ENCODE measurements at regions not wholly inside any gene's neighbourhood (a gene's known extent, or its start where the extent isn't known, plus 50 kb on each side); places are given as distances from the start of the nearest gene placed in this dataset.

GRCh38 chr6:114514170-114514569 lies 171.3 kb upstream of the HS3ST5 start:
- DNase-seq, result no peak

GRCh38 chr6:114471450-114471849 lies 128.6 kb upstream of the HS3ST5 start:
- no peak for DNase-seq

DNA sequence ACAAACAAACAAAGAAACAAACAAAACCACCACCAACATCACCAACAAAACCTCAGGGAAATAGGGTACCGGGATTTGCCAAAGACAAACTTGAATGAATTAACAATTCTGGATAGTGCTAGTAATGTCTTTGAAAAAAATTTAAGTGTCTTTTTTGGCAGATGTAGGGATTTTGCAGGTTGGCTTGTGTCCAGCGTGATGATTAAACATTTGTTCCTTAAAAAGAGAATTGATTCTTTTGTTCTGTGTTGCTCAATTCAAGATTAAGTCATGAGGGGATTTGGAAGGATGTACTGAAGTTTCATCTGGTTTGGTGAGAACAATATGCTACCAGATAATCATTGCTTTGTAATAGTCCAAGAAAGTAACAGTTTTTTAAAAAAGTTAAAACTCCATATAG lies 125.1 kb upstream of the HS3ST5 start:
- DNase-seq, result no peak

DNA sequence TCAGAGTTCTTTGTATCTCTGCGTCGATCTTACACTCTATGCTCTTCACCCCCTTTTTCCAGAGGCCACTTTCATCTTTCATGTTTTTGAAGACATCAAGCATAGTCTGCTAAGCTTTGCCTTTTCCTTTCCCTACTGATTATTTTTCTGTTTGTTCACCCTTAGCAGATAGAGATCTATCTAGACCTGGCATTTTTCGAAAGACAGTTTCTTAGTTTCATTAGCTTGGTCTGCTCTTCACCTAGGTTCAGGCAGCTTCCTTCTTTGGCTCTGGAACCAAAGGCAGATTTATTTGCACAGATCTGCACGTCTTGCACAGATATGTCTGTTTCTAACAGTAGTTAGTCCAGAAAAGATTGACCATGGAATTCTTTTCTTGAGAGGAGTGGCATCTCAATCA lies 122.7 kb upstream of the HS3ST5 start:
- DNase-seq, result no peak

- DNase-seq, result no peak
These were observed 111.0 kb upstream of the HS3ST5 start for GRCh38 chr6:114453737-114454276.

DNA sequence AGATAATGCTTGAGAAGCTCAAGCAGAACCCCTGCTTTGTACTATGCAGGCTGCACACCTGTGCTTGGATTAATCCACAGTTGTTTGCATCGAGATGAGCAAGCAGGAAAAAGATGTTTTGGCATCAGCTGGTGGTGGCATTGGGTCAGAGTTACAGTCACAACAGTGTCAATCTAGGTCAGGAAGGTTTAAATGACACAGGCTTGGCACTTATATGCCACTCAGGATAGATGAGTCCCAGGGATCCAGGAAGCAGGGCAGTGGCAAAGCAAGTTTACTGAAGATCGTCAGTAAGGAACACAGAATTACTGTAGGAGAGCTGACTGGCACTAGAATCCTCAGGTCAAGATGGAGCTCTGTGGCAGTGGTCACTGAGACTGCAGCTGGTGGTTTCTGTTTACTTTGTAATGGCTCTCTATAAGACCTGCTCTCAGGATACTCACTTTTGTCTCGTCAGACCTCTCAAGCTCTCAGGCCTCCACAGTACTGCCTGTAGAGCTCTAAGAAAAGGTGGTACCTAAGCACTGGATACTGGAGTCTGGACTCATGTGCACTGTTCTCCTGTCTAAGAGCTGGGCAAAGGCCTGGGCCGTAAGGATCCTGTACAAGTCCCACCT lies 110.1 kb upstream of the HS3ST5 start:
- no peak for DNase-seq

GRCh38 chr6:114450631-114451030 lies 107.8 kb upstream of the HS3ST5 start:
- DNase-seq, result no peak

DNA sequence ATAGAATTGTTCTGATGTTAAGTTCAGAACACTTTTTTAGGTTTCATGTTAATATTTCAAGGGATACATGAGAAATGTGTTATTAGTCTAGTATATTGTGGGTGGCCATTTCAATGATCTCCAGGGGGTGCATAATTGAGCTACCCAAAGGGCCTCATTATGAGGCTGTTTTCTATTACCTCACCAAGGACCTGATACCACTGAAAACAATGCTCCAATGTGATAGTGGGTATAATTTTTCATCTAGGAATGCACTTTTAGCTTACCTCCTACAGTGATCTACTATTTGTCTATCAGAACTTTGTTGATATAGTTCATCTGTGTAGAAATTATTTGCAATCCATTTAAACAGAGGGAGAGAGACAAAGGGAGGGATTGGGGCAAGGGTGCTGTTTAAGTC lies 106.8 kb upstream of the HS3ST5 start:
- no peak for DNase-seq

DNA sequence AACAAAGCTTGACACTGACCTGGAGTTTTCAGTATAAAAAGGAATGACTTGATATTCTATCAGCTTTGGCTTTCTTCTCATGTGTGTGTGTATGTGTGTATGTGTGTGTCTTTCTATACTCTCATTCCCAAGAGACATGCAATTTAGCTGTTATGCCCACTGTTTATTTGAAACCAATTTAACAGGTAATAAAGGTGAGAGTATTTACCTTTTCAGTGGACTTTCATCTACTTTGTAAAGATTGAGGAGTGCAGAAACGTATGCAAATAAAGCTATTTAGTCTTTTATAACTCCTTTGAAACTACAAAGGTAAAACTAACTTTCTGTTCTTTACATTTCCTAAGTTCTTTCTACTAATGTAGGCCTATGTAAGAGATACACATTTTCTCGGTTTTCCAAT lies 103.5 kb upstream of the HS3ST5 start:
- DNase-seq, result no peak

DNA sequence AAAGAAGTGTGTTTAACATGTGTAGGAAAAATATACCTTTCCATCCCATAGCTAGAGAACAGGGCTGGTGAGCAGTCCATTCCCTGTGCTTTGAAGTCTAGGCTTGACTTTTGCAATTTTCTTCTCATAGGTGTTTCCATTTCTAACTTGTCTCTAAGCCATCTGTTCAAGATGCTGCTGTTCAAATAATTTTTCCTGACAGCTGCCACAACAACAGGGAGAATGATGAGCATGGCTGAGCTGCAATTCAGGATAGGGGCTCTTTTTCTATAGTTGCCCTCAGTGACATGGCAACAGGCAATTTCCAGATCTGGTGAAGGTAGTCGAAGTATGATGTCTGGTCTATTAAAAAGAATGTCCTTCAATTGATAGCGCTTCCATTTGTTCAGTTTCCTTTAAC lies 103.0 kb upstream of the HS3ST5 start:
- no peak for DNase-seq

GRCh38 chr6:114439411-114439810 lies 96.6 kb upstream of the HS3ST5 start:
- no peak for DNase-seq

DNA sequence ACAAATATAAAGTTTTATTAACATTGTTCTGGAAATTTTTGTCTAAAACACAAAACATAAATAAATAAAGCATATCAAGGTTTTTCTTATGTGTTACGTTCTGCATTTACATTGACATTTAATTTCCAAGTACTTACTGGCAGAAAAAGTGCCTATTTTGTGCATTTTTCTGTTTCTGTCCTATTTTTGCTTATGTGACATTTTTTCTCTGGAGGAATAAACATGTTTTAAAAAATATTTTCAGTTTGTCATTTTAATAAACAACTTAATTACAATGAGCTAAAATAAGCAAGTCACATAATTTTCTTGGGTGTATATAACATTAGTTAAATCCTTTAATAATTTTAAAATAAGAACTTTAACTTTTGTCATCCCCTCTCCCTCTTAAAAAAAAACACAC lies 94.4 kb upstream of the HS3ST5 start:
- DNase-seq, result no peak

GRCh38 chr6:114436691-114437090 lies 93.9 kb upstream of the HS3ST5 start:
- no peak for DNase-seq

- DNase-seq, result no peak
These were observed 93.2 kb upstream of the HS3ST5 start for GRCh38 chr6:114435985-114436384.

DNA sequence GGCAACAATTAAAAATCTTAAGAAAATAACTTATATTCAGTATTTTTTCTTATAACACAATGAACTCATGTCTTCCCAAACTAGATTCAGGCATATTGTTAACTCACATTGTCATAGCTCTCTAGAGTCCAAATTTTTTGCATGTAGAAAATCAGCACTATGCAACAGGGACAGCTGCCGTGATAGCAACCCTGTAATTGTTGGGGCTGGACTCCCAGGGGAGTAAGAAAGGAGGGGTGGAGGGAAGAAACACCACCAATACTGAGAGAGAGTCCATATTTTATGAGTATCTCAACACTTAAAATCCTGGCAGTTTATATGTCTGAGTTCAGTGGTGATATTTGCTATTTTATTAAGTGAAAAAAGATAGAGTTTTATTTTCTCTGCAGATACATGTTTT lies 89.6 kb upstream of the HS3ST5 start:
- no peak for DNase-seq

DNA sequence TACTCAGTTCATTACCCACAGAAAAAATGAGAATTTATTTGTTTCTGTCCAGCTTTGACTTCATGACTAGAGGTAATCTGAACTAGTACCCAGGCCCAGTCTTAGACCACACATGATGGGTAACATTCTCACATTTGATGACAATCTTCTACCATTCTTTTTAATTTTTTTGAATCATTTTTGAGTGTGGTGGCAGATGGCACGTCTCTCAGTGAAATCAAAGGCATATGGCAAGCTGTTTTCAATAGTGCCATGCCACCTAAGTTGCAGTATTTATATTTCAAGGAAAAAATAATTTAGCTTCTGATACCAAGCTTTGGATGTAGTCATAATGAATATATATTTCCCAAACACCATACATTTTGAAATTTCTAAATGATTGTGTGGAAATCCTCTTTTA lies 88.8 kb upstream of the HS3ST5 start:
- DNase-seq, result no peak

GRCh38 chr6:114430534-114431124 lies 87.8 kb upstream of the HS3ST5 start:
- no peak for DNase-seq

- no peak for DNase-seq
These were observed 85.5 kb upstream of the HS3ST5 start for GRCh38 chr6:114428341-114428740.

- DNase-seq, result no peak
These were observed 78.4 kb upstream of the HS3ST5 start for GRCh38 chr6:114421199-114421598.

- no peak for DNase-seq
These were observed 76.4 kb upstream of the HS3ST5 start for GRCh38 chr6:114419175-114419574.

DNA sequence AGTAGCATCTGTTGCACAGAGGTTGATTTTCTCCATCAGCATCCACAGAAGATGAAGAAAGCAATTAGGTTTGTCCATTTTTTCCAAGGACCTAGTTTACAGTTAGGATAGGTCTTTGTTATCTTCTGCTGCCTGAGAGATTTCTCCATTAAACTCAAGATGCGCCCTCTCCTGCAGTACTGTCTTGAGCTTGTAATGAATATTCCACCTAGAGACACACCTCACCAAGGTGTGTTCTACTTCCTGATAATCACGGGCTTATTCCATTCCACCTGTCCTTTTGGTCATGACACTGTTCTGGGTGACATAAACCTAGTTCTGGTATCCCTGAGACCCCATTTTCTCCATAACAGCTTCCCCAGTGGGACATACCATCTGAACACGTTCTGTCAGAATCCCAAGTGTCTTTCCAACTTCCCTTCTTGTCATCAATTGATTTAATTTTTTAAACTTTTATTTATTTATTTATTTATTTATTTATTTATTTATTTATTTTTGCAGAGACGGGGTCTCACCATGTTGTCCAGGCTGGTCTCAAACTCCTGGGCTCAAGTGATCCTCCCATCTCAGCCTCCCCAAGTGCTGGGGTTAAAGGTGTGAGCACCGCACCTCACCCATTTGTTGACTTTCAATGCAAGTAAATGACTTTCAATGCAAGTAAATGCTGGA lies 75.6 kb upstream of the HS3ST5 start:
- no peak for DNase-seq

DNA sequence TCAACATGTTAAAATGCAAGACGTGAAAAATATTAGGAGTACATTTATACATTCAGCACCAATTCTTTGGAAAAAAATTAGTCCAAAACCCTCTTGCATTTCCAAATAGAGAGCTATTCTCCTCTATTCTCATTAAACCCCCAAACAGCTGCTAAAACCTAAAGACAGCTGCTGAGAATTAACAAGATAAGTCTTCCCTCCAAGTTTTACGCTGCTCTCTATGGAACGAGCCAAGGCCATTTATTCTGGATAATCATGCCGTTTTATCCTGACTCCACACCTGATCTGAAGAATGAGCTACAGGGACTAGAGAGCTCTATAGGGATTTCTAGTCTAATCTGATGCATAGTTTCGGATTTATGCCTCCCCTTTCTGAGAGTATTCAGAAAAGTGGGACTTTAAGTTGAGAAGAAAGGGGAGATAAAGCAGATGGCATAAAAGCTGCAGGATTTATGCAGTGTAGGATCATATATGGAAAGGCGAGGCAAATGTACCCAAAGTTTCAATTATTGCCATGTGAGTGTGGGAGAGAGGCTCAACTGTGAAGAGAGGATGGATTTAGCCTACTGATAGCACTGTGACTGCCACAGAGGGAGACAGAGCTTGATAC lies 64.7 kb upstream of the HS3ST5 start:
- DNase-seq, result no peak

GRCh38 chr6:114404339-114404955 lies 61.6 kb upstream of the HS3ST5 start:
- no peak for DNase-seq

DNA sequence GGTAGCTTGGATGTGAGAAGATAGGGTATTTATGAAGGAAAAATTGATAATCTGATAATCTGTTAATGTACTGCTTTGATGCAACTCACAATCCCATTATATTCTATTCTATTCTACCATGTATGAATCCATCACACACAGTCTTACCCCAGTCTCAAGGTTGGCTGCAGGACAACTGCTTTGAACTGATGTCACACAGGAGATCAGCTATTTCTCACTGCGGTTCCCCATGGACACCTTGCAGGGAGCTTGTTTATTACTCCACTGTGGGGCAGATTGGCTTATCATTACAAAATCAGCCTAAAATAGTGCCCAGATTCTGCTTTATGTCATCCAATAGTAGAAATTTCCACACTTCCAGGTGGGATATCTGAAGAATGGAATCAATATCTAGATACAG lies 61.0 kb upstream of the HS3ST5 start:
- DNase-seq, result no peak

All from CD4-positive, alpha-beta T cell treated with Interleukin-10 for 1 hour (primary cell).